ENCODE measurements at regions not wholly inside any gene's neighbourhood (a gene's known extent, or its start where the extent isn't known, plus 50 kb on each side); places are given as distances from the start of the nearest gene placed in this dataset.

GRCh38 chr12:93058280-93058679, 129.2 kb upstream of the EEA1 start:
- Histone ChIP-seq H3K36me3 (ENCODE audit: control insufficient read depth, insufficient read depth, low read length) (no peaks in the 10 kb centered on the region), H3K27me3 (ENCODE audit: control insufficient read depth, insufficient read depth, low read length) (peaks cover 2% of the 10 kb centered on the region), H3K4me3 (ENCODE audit: low read depth, low read length) (no peak overlapping the region)
- TF ChIP-seq CTCF (IDR thresholded peaks at IDR 0.05; ENCODE audit: insufficient read depth, low read length, severe bottlenecking): no peak
- DNase-seq (ENCODE audit: low read depth) (no peak), FAIRE-seq (no peak)

GRCh38 chr12:93059288-93059687, 130.2 kb upstream of the EEA1 start:
- no peak for TF ChIP-seq CTCF (IDR thresholded peaks at IDR 0.05; ENCODE audit: insufficient read depth, low read length, severe bottlenecking)
- FAIRE-seq (no peak), DNase-seq (ENCODE audit: low read depth) (no peak)
- H3K4me3 ChIP-seq (ENCODE audit: low read depth, low read length): no peak overlapping the region
- H3K36me3 ChIP-seq (ENCODE audit: control insufficient read depth, insufficient read depth, low read length): no peaks in the 10 kb centered on the region
- H3K27me3 ChIP-seq (ENCODE audit: control insufficient read depth, insufficient read depth, low read length): peaks cover 2% of the 10 kb centered on the region

GRCh38 chr12:93059925-93060665, 131.0 kb upstream of the EEA1 start:
- Histone ChIP-seq H3K36me3 (ENCODE audit: control insufficient read depth, insufficient read depth, low read length) (no peaks in the 10 kb centered on the region), H3K27me3 (ENCODE audit: control insufficient read depth, insufficient read depth, low read length) (peaks cover 2% of the 10 kb centered on the region), H3K4me3 (ENCODE audit: low read depth, low read length) (no peak overlapping the region)
- FAIRE-seq (no peak), DNase-seq (ENCODE audit: low read depth) (no peak)
- no peak for TF ChIP-seq CTCF (IDR thresholded peaks at IDR 0.05; ENCODE audit: insufficient read depth, low read length, severe bottlenecking)

GRCh38 chr12:93060666-93061472, 131.8 kb upstream of the EEA1 start:
- FAIRE-seq (no peak), DNase-seq (ENCODE audit: low read depth) (no peak)
- Histone ChIP-seq H3K27me3 (ENCODE audit: control insufficient read depth, insufficient read depth, low read length) (peaks cover 2% of the 10 kb centered on the region), H3K4me3 (ENCODE audit: low read depth, low read length) (no peak overlapping the region), H3K36me3 (ENCODE audit: control insufficient read depth, insufficient read depth, low read length) (no peaks in the 10 kb centered on the region)
- no peak for TF ChIP-seq CTCF (IDR thresholded peaks at IDR 0.05; ENCODE audit: insufficient read depth, low read length, severe bottlenecking)

DNA sequence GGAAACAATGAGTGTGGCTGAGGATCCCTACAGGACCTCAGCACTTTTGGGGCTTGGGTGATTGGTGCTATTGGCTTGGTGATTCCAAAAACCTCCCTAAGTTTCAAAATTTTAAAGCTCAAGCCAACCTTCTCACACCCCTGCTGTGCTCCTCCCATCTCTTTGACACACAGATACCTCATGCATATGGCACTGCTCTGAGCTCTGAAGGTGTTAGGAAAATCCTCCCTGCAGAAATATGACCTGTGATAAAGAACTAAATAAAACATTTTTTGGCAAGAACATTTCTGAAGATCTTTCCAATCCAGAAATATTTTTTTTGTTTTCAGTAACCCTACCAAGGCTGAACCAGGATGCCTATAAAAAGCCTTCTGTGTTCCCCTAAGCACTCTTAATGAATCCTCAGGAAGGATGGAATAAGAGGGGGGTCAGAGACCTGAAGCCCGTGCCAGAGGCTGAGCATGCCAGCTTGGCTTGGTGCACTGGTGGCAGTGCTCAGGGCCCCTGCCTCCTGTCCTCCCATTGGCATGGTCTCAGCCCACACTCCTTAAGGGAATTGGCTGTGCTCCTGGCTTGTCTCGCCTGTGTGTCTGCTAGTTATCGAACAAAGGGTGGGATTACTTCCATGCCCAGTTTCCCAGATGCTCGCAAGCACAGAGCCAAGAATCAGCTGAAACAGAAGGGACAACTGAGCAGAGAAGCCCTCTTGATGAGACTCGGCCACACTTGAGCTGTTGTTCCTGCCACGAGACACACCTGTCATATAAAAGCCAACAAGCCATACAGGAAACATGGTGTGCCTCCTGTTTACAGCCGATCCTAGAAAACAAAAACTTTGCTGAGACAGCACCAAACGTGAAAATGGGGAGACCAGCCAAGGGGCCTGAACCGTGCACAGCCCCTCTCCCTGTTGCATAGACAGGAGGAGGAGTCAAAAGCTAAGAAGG, 132.7 kb upstream of the EEA1 start:
- H3K27me3 ChIP-seq (ENCODE audit: control insufficient read depth, insufficient read depth, low read length): peaks cover 2% of the 10 kb centered on the region
- TF ChIP-seq CTCF (IDR thresholded peaks at IDR 0.05; ENCODE audit: insufficient read depth, low read length, severe bottlenecking): no peak
- no peak for FAIRE-seq

More for the DNA sequence above, 132.7 kb upstream of the EEA1 start:
- no peak for DNase-seq (ENCODE audit: low read depth)
- H3K4me3 ChIP-seq (ENCODE audit: low read depth, low read length): no peak overlapping the region
- H3K36me3 ChIP-seq (ENCODE audit: control insufficient read depth, insufficient read depth, low read length): no peaks in the 10 kb centered on the region
